ENCODE measurements at regions not wholly inside any gene's neighbourhood (a gene's known extent, or its start where the extent isn't known, plus 50 kb on each side); places are given as distances from the start of the nearest gene placed in this dataset.

DNA sequence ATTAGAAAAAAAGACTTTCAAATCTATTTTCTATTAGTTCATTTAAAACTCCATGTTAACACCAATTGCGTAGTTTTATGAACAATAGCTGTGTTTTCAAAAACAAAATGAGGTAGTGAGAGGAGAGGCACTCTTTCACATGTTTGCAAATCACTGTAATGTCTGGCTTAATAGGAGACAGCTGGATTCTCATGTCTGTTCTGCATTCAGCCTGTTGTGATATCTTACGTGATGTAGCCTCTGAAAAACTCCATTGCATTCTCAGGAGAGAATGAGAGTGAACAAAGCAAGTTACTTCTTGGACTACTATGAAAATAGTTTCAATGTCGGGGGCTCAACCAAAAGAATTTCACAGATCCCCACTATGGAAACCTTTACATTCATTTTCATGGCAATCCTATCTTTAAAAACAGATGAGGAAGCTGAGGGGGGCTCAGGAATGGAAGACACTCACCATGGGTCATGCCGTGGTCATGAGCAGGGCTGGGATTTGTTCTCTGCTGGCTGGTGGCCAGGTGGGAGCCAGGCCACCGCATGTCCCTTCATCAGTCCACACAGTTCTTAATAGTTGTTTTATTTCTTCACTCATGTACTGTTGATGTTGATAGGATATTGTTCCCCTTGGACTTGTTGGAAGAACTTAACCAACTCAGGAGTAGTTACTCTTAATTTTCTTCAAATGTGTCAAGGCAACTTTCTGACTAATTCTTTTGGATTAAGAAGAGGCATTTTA is 346.2 kb upstream of the FAR2 start:
- TF ChIP-seq EZH2 (IDR thresholded peaks at IDR 0.05; ENCODE audit: low read length, unreplicated experiment) = no peak
- TF ChIP-seq CTCF (conservative IDR thresholded peaks at IDR 0.05; ENCODE audit: low read depth, low read length) = no peak

All from PC-3 (cell line).